ENCODE measurements at regions not wholly inside any gene's neighbourhood (a gene's known extent, or its start where the extent isn't known, plus 50 kb on each side); places are given as distances from the start of the nearest gene placed in this dataset.
"Not testable (repeated sequence)": the region's sequence is repeated elsewhere in the genome, so short reads cannot be mapped to it uniquely, and the experiment has no call there.

- H3K4me3 ChIP-seq (ENCODE audit: low read length); H3K27me3 ChIP-seq (ENCODE audit: insufficient read depth, low read length); H3K36me3 ChIP-seq (ENCODE audit: insufficient read depth, low read length); H3K9me3 ChIP-seq (ENCODE audit: low read length); H2AFZ ChIP-seq (ENCODE audit: low read depth, low read length); H3K4me1 ChIP-seq (ENCODE audit: insufficient read depth, low read length): not testable (repeated sequence)
Observed at GRCh38 chr6:57983603-57984002, 666.2 kb downstream of the PRIM2 start.

- not testable (repeated sequence) for H3K27me3 ChIP-seq (ENCODE audit: insufficient read depth, low read length); H3K4me1 ChIP-seq (ENCODE audit: insufficient read depth, low read length); H3K9me3 ChIP-seq (ENCODE audit: low read length); H2AFZ ChIP-seq (ENCODE audit: low read depth, low read length); H3K4me3 ChIP-seq (ENCODE audit: low read length); H3K36me3 ChIP-seq (ENCODE audit: insufficient read depth, low read length)
Observed at GRCh38 chr6:57984575-57984974, 667.1 kb downstream of the PRIM2 start.

- not testable (repeated sequence) for H3K4me3 ChIP-seq (ENCODE audit: low read length); H3K4me1 ChIP-seq (ENCODE audit: insufficient read depth, low read length); H3K27me3 ChIP-seq (ENCODE audit: insufficient read depth, low read length); H3K36me3 ChIP-seq (ENCODE audit: insufficient read depth, low read length); H2AFZ ChIP-seq (ENCODE audit: low read depth, low read length); H3K9me3 ChIP-seq (ENCODE audit: low read length)
Observed at GRCh38 chr6:57985734-57986133, 668.3 kb downstream of the PRIM2 start.

- not testable (repeated sequence) for H3K36me3 ChIP-seq (ENCODE audit: insufficient read depth, low read length); H3K4me1 ChIP-seq (ENCODE audit: insufficient read depth, low read length); H2AFZ ChIP-seq (ENCODE audit: low read depth, low read length); H3K4me3 ChIP-seq (ENCODE audit: low read length); H3K9me3 ChIP-seq (ENCODE audit: low read length); H3K27me3 ChIP-seq (ENCODE audit: insufficient read depth, low read length)
Observed at GRCh38 chr6:57986584-57986983, 669.2 kb downstream of the PRIM2 start.

- not testable (repeated sequence) for H3K36me3 ChIP-seq (ENCODE audit: insufficient read depth, low read length); H3K27me3 ChIP-seq (ENCODE audit: insufficient read depth, low read length); H3K9me3 ChIP-seq (ENCODE audit: low read length); H3K4me1 ChIP-seq (ENCODE audit: insufficient read depth, low read length); H2AFZ ChIP-seq (ENCODE audit: low read depth, low read length); H3K4me3 ChIP-seq (ENCODE audit: low read length)
Observed at GRCh38 chr6:57989520-57990080, 672.2 kb downstream of the PRIM2 start.

GRCh38 chr6:57998858-57999619, 681.6 kb downstream of the PRIM2 start:
- H3K9me3 ChIP-seq (ENCODE audit: low read length); H3K27me3 ChIP-seq (ENCODE audit: insufficient read depth, low read length); H2AFZ ChIP-seq (ENCODE audit: low read depth, low read length); H3K4me1 ChIP-seq (ENCODE audit: insufficient read depth, low read length); H3K36me3 ChIP-seq (ENCODE audit: insufficient read depth, low read length); H3K4me3 ChIP-seq (ENCODE audit: low read length): not testable (repeated sequence)

GRCh38 chr6:58000233-58000632, 682.8 kb downstream of the PRIM2 start:
- not testable (repeated sequence) for H3K27me3 ChIP-seq (ENCODE audit: insufficient read depth, low read length); H2AFZ ChIP-seq (ENCODE audit: low read depth, low read length); H3K9me3 ChIP-seq (ENCODE audit: low read length); H3K4me3 ChIP-seq (ENCODE audit: low read length); H3K4me1 ChIP-seq (ENCODE audit: insufficient read depth, low read length); H3K36me3 ChIP-seq (ENCODE audit: insufficient read depth, low read length)

- not testable (repeated sequence) for H2AFZ ChIP-seq (ENCODE audit: low read depth, low read length)
Observed at GRCh38 chr6:58003417-58004167, 686.2 kb downstream of the PRIM2 start.

GRCh38 chr6:58007334-58008000, 690.0 kb downstream of the PRIM2 start:
- not testable (repeated sequence) for H3K27me3 ChIP-seq (ENCODE audit: insufficient read depth, low read length); H3K4me3 ChIP-seq (ENCODE audit: low read length); H2AFZ ChIP-seq (ENCODE audit: low read depth, low read length); H3K4me1 ChIP-seq (ENCODE audit: insufficient read depth, low read length); H3K9me3 ChIP-seq (ENCODE audit: low read length); H3K36me3 ChIP-seq (ENCODE audit: insufficient read depth, low read length)

More at GRCh38 chr6:58003417-58004167, 686.2 kb downstream of the PRIM2 start:
- H3K9me3 ChIP-seq (ENCODE audit: low read length); H3K4me3 ChIP-seq (ENCODE audit: low read length); H3K27me3 ChIP-seq (ENCODE audit: insufficient read depth, low read length); H3K36me3 ChIP-seq (ENCODE audit: insufficient read depth, low read length); H3K4me1 ChIP-seq (ENCODE audit: insufficient read depth, low read length): not testable (repeated sequence)

GRCh38 chr6:58008001-58008335, 690.5 kb downstream of the PRIM2 start:
- not testable (repeated sequence) for H3K36me3 ChIP-seq (ENCODE audit: insufficient read depth, low read length); H3K4me3 ChIP-seq (ENCODE audit: low read length); H3K4me1 ChIP-seq (ENCODE audit: insufficient read depth, low read length); H2AFZ ChIP-seq (ENCODE audit: low read depth, low read length); H3K27me3 ChIP-seq (ENCODE audit: insufficient read depth, low read length); H3K9me3 ChIP-seq (ENCODE audit: low read length)

GRCh38 chr6:58011954-58012600, 694.6 kb downstream of the PRIM2 start:
- H3K27me3 ChIP-seq (ENCODE audit: insufficient read depth, low read length); H3K4me1 ChIP-seq (ENCODE audit: insufficient read depth, low read length); H3K36me3 ChIP-seq (ENCODE audit: insufficient read depth, low read length); H3K4me3 ChIP-seq (ENCODE audit: low read length); H2AFZ ChIP-seq (ENCODE audit: low read depth, low read length); H3K9me3 ChIP-seq (ENCODE audit: low read length): not testable (repeated sequence)

GRCh38 chr6:58016614-58017013, 699.2 kb downstream of the PRIM2 start:
- H2AFZ ChIP-seq (ENCODE audit: low read depth, low read length); H3K4me1 ChIP-seq (ENCODE audit: insufficient read depth, low read length); H3K27me3 ChIP-seq (ENCODE audit: insufficient read depth, low read length); H3K4me3 ChIP-seq (ENCODE audit: low read length); H3K36me3 ChIP-seq (ENCODE audit: insufficient read depth, low read length); H3K9me3 ChIP-seq (ENCODE audit: low read length): not testable (repeated sequence)

- H3K36me3 ChIP-seq (ENCODE audit: insufficient read depth, low read length); H3K27me3 ChIP-seq (ENCODE audit: insufficient read depth, low read length); H3K4me1 ChIP-seq (ENCODE audit: insufficient read depth, low read length); H3K9me3 ChIP-seq (ENCODE audit: low read length); H3K4me3 ChIP-seq (ENCODE audit: low read length); H2AFZ ChIP-seq (ENCODE audit: low read depth, low read length): not testable (repeated sequence)
Observed at GRCh38 chr6:58028188-58028587, 710.8 kb downstream of the PRIM2 start.

Measured in neuron (in vitro differentiated cells).